LoVo (cell line): ENCODE measurements at regions not wholly inside any gene's neighbourhood (a gene's known extent, or its start where the extent isn't known, plus 50 kb on each side); places are given as distances from the start of the nearest gene placed in this dataset.
"Not testable (repeated sequence)": the region's sequence is repeated elsewhere in the genome, so short reads cannot be mapped to it uniquely, and the experiment has no call there.

Source experiments
- DNase-seq: peaks from one replicate; pipeline ENCODE4 v3.0.0-alpha.2; 2016; ENCODE audit warnings: low spot score

GRCh38 chr4:115629270-115629669, 515.9 kb upstream of the NDST4 start:
- DNase-seq: no peak

GRCh38 chr4:115609631-115610030, 496.2 kb upstream of the NDST4 start:
- DNase-seq: no peak

DNA sequence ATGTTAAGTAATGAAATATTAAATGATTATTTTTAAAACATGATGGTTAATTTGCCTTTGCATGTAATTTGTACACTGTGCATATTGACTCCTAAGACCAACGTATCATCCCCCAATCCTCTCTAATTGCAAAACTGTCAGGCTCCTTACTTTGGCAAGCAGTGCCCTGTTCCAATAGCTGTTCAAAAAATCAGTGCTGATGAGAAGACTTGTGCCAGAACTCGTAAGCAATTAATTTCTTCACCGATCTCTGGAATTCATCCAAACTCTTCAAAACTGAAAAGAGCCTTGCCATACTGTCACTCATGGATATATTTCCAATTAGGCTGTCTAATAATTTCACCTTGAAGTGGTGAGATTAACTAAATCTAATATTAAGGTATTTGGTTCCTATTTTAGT, 493.9 kb upstream of the NDST4 start:
- DNase-seq: no peak

- DNase-seq: no peak
Measured at GRCh38 chr4:115596265-115597001, 483.0 kb upstream of the NDST4 start.

DNA sequence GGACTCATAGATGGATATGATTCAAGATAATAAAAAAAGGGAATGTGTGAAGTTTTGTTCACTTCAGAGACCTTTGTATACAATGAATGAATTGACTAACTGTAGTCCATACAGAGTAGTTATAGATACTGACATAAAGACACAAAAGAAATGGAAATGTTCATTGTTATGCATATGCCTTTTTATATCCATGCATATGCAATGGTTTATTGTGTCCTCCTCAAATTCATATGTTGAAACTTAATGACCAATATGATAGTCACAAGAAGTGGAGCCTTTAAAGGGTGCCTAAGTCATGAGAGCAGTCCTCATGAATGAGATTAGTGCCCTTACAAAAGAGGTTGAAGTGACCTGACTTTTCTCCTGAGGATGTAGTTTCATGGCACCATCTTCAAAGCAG, 467.5 kb upstream of the NDST4 start:
- no peak for DNase-seq

GRCh38 chr4:115575851-115576250, 462.4 kb upstream of the NDST4 start:
- no peak for DNase-seq

DNA sequence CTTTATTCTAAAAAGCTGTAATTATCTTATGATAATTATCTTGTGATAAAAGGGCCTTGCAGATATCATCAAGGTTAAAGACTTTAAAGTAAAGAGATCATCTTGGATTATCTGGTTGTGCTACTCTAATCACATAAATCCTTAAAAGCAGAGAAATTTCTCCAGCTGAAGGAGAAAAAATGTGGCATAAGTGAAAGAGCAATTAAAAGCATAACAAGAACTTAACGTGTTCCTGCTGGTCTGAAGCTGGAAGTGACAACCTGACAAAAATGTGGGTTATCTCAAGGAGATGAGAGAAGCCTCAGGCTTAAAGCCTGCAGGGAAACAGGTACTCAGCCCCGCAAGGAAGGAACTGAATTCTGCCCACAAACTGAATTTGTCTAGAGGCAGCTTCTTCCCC, 449.1 kb upstream of the NDST4 start:
- DNase-seq: no peak

- no peak for DNase-seq
Measured at GRCh38 chr4:115548123-115548522, 434.7 kb upstream of the NDST4 start.

DNA sequence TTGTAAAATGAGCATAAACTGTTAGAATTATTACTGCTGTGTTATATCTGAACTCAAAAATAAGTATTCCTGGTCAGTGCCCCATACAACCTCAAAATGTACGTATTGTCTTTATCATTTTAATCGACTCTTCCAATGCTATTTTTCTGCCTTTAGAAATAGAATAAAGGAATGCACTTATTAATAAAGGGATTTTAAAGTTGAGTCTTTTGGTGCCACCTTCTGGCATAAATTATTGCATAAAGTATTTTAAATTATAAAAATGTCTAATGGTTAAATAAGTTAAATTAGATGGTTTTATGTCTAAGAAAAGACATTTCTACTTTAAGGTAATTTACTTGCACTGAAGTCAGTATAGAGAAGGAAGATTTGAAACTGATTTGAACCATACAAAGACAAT, 424.0 kb upstream of the NDST4 start:
- peak; percentile 6 for DNase-seq

GRCh38 chr4:115529126-115529525, 415.7 kb upstream of the NDST4 start:
- no peak for DNase-seq

DNA sequence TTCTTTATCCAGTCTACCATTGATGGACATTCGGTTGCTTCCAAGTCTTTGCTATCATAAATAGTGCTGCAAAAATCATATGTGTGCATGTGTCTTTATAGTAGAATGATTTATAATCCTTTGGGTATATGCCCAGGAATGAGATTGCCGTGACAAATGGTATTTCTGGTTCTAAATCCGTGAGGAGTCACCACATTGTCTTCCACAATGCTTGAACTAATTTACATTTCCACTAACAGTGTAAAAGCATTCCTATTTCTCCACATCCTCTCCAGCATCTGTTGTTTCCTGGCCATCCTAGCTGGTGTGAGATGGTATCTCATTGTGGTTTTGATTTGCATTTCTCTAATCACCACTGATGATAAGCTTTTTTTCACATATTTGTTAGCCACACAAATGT, 406.1 kb upstream of the NDST4 start:
- DNase-seq: not testable (repeated sequence)

- no peak for DNase-seq
Measured at GRCh38 chr4:115515772-115516171, 402.4 kb upstream of the NDST4 start.

- DNase-seq: no peak
Measured at GRCh38 chr4:115515366-115515765, 401.9 kb upstream of the NDST4 start.

GRCh38 chr4:115514675-115515074, 401.3 kb upstream of the NDST4 start:
- DNase-seq: no peak

DNA sequence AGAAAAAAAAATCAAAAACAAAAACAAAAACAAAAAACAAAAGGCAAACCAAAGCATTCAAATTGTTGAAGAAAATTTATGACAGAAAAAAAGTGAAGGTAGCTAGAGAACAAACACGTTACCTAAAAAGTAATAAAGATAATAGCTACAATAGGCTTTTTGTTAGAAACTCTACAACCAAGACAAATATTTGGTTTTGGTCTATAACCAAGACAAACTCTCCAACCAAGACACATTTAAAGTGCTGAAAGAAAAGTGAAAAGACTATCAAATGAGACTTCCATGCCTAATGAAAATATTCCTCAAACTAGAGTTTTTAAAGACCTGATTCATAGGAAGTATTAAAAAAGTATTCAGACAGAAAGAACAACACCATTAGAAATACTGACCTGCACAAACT, 391.9 kb upstream of the NDST4 start:
- DNase-seq: no peak

- DNase-seq: no peak
Measured at GRCh38 chr4:115501656-115502055, 388.2 kb upstream of the NDST4 start.

GRCh38 chr4:115493770-115494169, 380.4 kb upstream of the NDST4 start:
- not testable (repeated sequence) for DNase-seq

DNA sequence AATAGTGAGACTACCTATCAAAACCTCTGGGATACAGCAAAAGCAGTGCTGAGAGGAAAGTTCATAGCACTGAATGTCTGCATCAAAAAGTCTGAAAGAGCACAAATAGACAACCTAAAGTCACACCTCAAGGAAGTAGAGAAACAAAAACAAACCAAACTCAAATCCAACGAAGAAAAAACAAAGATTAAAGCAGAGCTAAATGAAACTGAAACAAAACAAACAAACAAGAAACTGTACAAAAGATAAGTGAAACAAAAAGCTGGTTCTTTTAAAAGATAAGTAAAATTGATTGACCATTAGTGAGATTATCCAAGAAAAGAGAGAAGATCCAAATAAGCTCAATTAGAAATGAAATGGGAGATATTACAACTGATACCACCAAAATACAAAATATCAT, 378.3 kb upstream of the NDST4 start:
- no peak for DNase-seq

GRCh38 chr4:115489279-115489678, 375.9 kb upstream of the NDST4 start:
- no peak for DNase-seq

GRCh38 chr4:115485402-115485801, 372.0 kb upstream of the NDST4 start:
- no peak for DNase-seq

DNA sequence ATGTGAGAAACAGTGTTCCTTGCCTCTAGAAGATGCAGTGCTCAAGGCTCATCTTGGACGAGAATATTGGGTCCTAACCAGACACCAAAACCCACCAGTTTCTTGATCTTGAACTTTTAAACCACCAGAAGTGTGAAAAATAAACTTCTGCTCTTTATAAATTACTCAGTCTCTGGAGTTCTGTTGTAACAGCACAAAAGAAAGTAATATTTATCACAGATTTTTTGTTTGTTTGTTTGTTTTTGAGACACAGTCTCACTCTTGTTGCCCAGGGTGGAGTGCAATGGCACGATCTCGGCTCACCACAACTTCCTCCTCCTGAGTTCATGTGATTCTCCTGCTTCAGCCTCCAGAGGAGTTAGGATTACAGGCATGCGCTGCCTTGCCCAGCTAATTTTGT, 371.1 kb upstream of the NDST4 start:
- DNase-seq: no peak

DNA sequence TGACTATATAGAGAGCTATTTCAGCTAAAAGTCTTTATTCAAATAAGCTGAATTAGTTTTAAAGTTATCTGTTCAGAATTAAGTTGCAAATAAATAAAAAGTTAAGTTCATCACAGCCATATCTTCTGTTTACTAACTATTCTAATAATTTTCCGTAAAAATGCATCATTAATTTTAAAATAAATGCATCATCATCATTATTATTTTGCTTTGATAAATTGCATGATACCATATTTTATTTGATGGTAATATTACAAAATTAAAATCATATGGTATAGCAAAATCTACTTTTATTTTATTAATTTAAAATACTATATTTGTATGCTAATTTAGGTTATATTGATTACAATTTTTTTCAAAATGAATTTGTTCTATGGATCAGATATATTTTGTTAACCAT, 357.3 kb upstream of the NDST4 start:
- no peak for DNase-seq

GRCh38 chr4:115459301-115459700, 345.9 kb upstream of the NDST4 start:
- not testable (repeated sequence) for DNase-seq

- no peak for DNase-seq
Measured at GRCh38 chr4:115456231-115456630, 342.8 kb upstream of the NDST4 start.
